Progenitor cell of endocrine pancreas (in vitro differentiated cells): ENCODE measurements at regions not wholly inside any gene's neighbourhood (a gene's known extent, or its start where the extent isn't known, plus 50 kb on each side); places are given as distances from the start of the nearest gene placed in this dataset.

Source experiments
- DNase-seq: peaks from one replicate; pipeline ENCODE4 v3.0.0; 2021; ENCODE audit warnings: low spot score; ENCODE audit not compliant: unreplicated experiment
- H3K27ac Mint-ChIP-seq: 2 replicates; pipeline ENCODE4 v1.8.0; 2021; ENCODE audit warnings: mild to moderate bottlenecking, moderate library complexity, mixed read lengths
- H3K27me3 Mint-ChIP-seq: 2 replicates; pipeline ENCODE4 v1.8.0; 2021; ENCODE audit warnings: mixed read lengths
- H3K36me3 Mint-ChIP-seq: 2 replicates; pipeline ENCODE4 v1.8.0; 2022; ENCODE audit warnings: mixed read lengths; ENCODE audit not compliant: insufficient read depth
- H3K4me1 Mint-ChIP-seq: 2 replicates; pipeline ENCODE4 v1.8.0; 2021; ENCODE audit warnings: low read depth, mixed read lengths
- H3K4me3 Mint-ChIP-seq: 2 replicates; pipeline ENCODE4 v1.8.0; 2021; ENCODE audit warnings: low read depth, mild to moderate bottlenecking, moderate library complexity, mixed read lengths
- H3K9me3 Mint-ChIP-seq: 2 replicates; pipeline ENCODE4 v1.8.0; 2021; ENCODE audit warnings: low read depth, mixed read lengths
- CTCF ChIP-seq: fragments of 200-600 bp; sonication (generic); IDR thresholded peaks from one replicate; pipeline ENCODE4 v1.5.0; 2021; ENCODE audit warnings: antibody characterized with exemption, mild to moderate bottlenecking; ENCODE audit not compliant: unreplicated experiment

- Mint-ChIP-seq H3K4me3 (no peak overlapping the region), H3K27ac (no peak overlapping the region), H3K36me3 (no peaks in the 10 kb centered on the region), H3K27me3 (no peaks in the 10 kb centered on the region), H3K4me1 (peaks cover 1% of the 10 kb centered on the region), H3K9me3 (no peaks in the 10 kb centered on the region)
- DNase-seq, result no peak
- TF ChIP-seq CTCF, result no peak
Measured at GRCh38 chr10:36666451-36666850, 458.9 kb upstream of the ANKRD30A start.

GRCh38 chr10:36662571-36662970 is 462.8 kb upstream of the ANKRD30A start:
- Mint-ChIP-seq H3K36me3 (no peaks in the 10 kb centered on the region), H3K27ac (no peak overlapping the region), H3K27me3 (no peaks in the 10 kb centered on the region), H3K9me3 (peaks cover 4% of the 10 kb centered on the region), H3K4me3 (no peak overlapping the region), H3K4me1 (no peaks in the 10 kb centered on the region)
- DNase-seq, result no peak
- TF ChIP-seq CTCF, result no peak

GRCh38 chr10:36650274-36650673 is 475.1 kb upstream of the ANKRD30A start:
- Mint-ChIP-seq H3K9me3 (peaks cover 9% of the 10 kb centered on the region), H3K27me3 (no peaks in the 10 kb centered on the region), H3K4me3 (no peak overlapping the region), H3K4me1 (peaks cover 8% of the 10 kb centered on the region), H3K27ac (no peak overlapping the region), H3K36me3 (no peaks in the 10 kb centered on the region)
- no peak for TF ChIP-seq CTCF
- no peak for DNase-seq

- no peak for TF ChIP-seq CTCF
- no peak for DNase-seq
- H3K27ac Mint-ChIP-seq, result peak overlapping the region; percentile 13
- H3K4me1 Mint-ChIP-seq, result peaks cover 25% of the 10 kb centered on the region
- H3K9me3 Mint-ChIP-seq, result peaks cover 9% of the 10 kb centered on the region
- no peaks in the 10 kb centered on the region for H3K36me3 Mint-ChIP-seq
- H3K27me3 Mint-ChIP-seq, result no peaks in the 10 kb centered on the region
- H3K4me3 Mint-ChIP-seq, result no peak overlapping the region
Measured at GRCh38 chr10:36647540-36647939, 477.9 kb upstream of the ANKRD30A start.

- H3K36me3 Mint-ChIP-seq, result no peaks in the 10 kb centered on the region
- peaks cover 37% of the 10 kb centered on the region for H3K4me1 Mint-ChIP-seq
- no peak overlapping the region for H3K4me3 Mint-ChIP-seq
- TF ChIP-seq CTCF, result no peak
- peak overlapping the region; percentile 91 for H3K27ac Mint-ChIP-seq
- H3K9me3 Mint-ChIP-seq, result no peaks in the 10 kb centered on the region
- DNase-seq, result no peak
- no peaks in the 10 kb centered on the region for H3K27me3 Mint-ChIP-seq
Measured at GRCh38 chr10:36640626-36641025, 484.8 kb upstream of the ANKRD30A start.
